K562 (cell line): ENCODE measurements at regions not wholly inside any gene's neighbourhood (a gene's known extent, or its start where the extent isn't known, plus 50 kb on each side); places are given as distances from the start of the nearest gene placed in this dataset.
A peak's percentile ranks its signal among the peaks of the same experiment; 100 is the strongest.

ENCODE experiments used
- CCNT2 ChIP-seq: IDR thresholded peaks from 2 replicates; pipeline ENCODE4 v1.6.1; 2011; ENCODE audit warnings: borderline replicate concordance, low read depth, mild to moderate bottlenecking, moderate library complexity, mixed read lengths, low read length; ENCODE audit not compliant: insufficient read length; ENCODE audit errors: extremely low read depth
- CREM ChIP-seq: IDR thresholded peaks from 2 replicates; pipeline ENCODE4 v1.6.1; 2014; ENCODE audit warnings: antibody characterized with exemption, low read depth
- FOXA3 ChIP-seq, 2 experiments: fragments of 450-650 bp in 1 of 2; sonication (generic) in 1 of 2; formaldehyde crosslinking; IDR thresholded peaks in 1 of 2; conservative IDR thresholded peaks in 1 of 2; 2 replicates each; pipeline versions ENCODE4 v1.4.0 to v1.8.0; 2020 to 2022; ENCODE audit warnings: mild to moderate bottlenecking in 2 of 2, missing genetic modification reagents in 1 of 2
- FOXJ2 ChIP-seq: fragments of 200-800 bp; sonication (Bioruptor generic); IDR thresholded peaks from 2 replicates; pipeline ENCODE4 v1.6.1; 2016; ENCODE audit warnings: missing genetic modification characterization, missing compliant biosample characterization
- FOXM1 ChIP-seq, 2 experiments: fragments of 450-650 bp in 1 of 2; sonication (generic) in 1 of 2; formaldehyde crosslinking in 1 of 2; IDR thresholded peaks; 2 replicates each; pipeline versions ENCODE4 v1.6.1 to v1.9.0; 2017 to 2022; ENCODE audit warnings: low read depth in 2 of 2, mild to moderate bottlenecking in 2 of 2, missing genetic modification reagents in 1 of 2, moderate library complexity in 1 of 2
- KDM1A ChIP-seq, 2 experiments: fragments of 450-650 bp; IDR thresholded peaks; 2 replicates each; pipeline ENCODE4 v1.6.1; 2016; ENCODE audit warnings: mild to moderate bottlenecking in 2 of 2
- KDM4B ChIP-seq, 2 experiments: fragments of 450-650 bp in 1 of 2; sonication (generic) in 1 of 2; IDR thresholded peaks; 2 replicates each; pipeline ENCODE4 v1.6.1; 2016 to 2017; ENCODE audit warnings: borderline replicate concordance in 2 of 2, antibody characterized with exemption in 1 of 2, low read depth in 1 of 2, mild to moderate bottlenecking in 1 of 2
- LEF1 ChIP-seq: fragments of 450-650 bp; IDR thresholded peaks from 2 replicates; pipeline ENCODE4 v1.6.1; 2016; ENCODE audit warnings: mild to moderate bottlenecking
- MYBL2 ChIP-seq, 2 experiments: fragments of 450-650 bp in 1 of 2; sonication (generic) in 1 of 2; formaldehyde crosslinking in 1 of 2; IDR thresholded peaks; 2 replicates each; pipeline versions ENCODE4 v1.6.1 to v1.8.1; 2017 to 2022; ENCODE audit warnings: borderline replicate concordance in 1 of 2, inconsistent platforms in 1 of 2, low read depth in 1 of 2, mild to moderate bottlenecking in 1 of 2, missing genetic modification reagents in 1 of 2, moderate library complexity in 1 of 2
- NCOA2 ChIP-seq, 2 experiments: fragments of 450-650 bp; IDR thresholded peaks; 2 replicates each; pipeline ENCODE4 v1.6.1; 2018; ENCODE audit warnings: mild to moderate bottlenecking in 2 of 2, moderate library complexity in 1 of 2; ENCODE audit not compliant: partially characterized antibody in 2 of 2
- NR1H2 ChIP-seq: sonication (generic); formaldehyde crosslinking; IDR thresholded peaks from 2 replicates; pipeline ENCODE4 v1.4.0; 2020; ENCODE audit warnings: mild to moderate bottlenecking, missing genetic modification reagents
- RAD21 ChIP-seq, 2 experiments: fragments of 250-450 bp in 1 of 2; fragments of 450-650 bp in 1 of 2; sonication (Bioruptor Pico) in 1 of 2; formaldehyde crosslinking in 1 of 2; IDR thresholded peaks in 1 of 2; conservative IDR thresholded peaks in 1 of 2; 2 replicates each; pipeline versions ENCODE4 v1.4.0 to v1.8.0; 2020 to 2022; ENCODE audit warnings: mild to moderate bottlenecking in 2 of 2, moderate library complexity in 1 of 2
- RBM34 ChIP-seq: fragments of 200-400 bp; formaldehyde crosslinking; IDR thresholded peaks from 2 replicates; pipeline ENCODE4 v1.6.1; 2018; ENCODE audit warnings: low read length, borderline replicate concordance; ENCODE audit not compliant: insufficient read depth
- RFX1 ChIP-seq: fragments of 450-650 bp; IDR thresholded peaks from 2 replicates; pipeline ENCODE4 v1.6.1; 2016; ENCODE audit warnings: mild to moderate bottlenecking, moderate library complexity
- SOX6 ChIP-seq: fragments of 450-650 bp; IDR thresholded peaks from 2 replicates; pipeline ENCODE4 v1.6.1; 2014; ENCODE audit warnings: mild to moderate bottlenecking
- STAT5B ChIP-seq: fragments of 250-450 bp; sonication (Bioruptor Pico); IDR thresholded peaks from 2 replicates; pipeline ENCODE4 v1.8.0; 2021; ENCODE audit warnings: mild to moderate bottlenecking, inconsistent platforms
- TAL1 ChIP-seq: fragments of 450-650 bp; IDR thresholded peaks from 2 replicates; pipeline ENCODE4 v1.6.1; 2016; ENCODE audit warnings: mild to moderate bottlenecking
- ZC3H8 ChIP-seq: fragments of 450-650 bp; IDR thresholded peaks from 2 replicates; pipeline ENCODE4 v1.6.1; 2017
- ZNF584 ChIP-seq: fragments of 200-800 bp; sonication (Bioruptor generic); IDR thresholded peaks from 2 replicates; pipeline ENCODE4 v1.6.1; 2016; ENCODE audit warnings: low read depth, mild to moderate bottlenecking, missing genetic modification characterization, missing compliant biosample characterization
- ZNF589 ChIP-seq: fragments of 200-800 bp; sonication (Bioruptor generic); IDR thresholded peaks from 2 replicates; pipeline ENCODE4 v1.6.1; 2016; ENCODE audit warnings: low read depth, missing genetic modification characterization, missing compliant biosample characterization
- ZNF644 ChIP-seq: fragments of 200-800 bp; sonication (Bioruptor generic); IDR thresholded peaks from 2 replicates; pipeline ENCODE4 v1.6.1; 2016; ENCODE audit warnings: low read depth, missing genetic modification characterization, missing compliant biosample characterization
- ZNF76 ChIP-seq: fragments of 250-450 bp; sonication (Bioruptor Pico); IDR thresholded peaks from 2 replicates; pipeline ENCODE4 v1.4.0; 2020; ENCODE audit warnings: mild to moderate bottlenecking, moderate library complexity, borderline replicate concordance
- TF ChIP-seq, protein P1 (sequence below): sonication (generic); formaldehyde crosslinking; IDR thresholded peaks from 2 replicates; pipeline ENCODE4 v1.8.1; 2023; ENCODE audit warnings: mild to moderate bottlenecking, missing genetic modification reagents
- TF ChIP-seq, protein P2 (sequence below): fragments of 450-650 bp; IDR thresholded peaks from 2 replicates; pipeline ENCODE4 v1.6.1; 2016
- TF ChIP-seq, protein P3 (sequence below): fragments of 250-450 bp; sonication (Bioruptor Pico); IDR thresholded peaks from 2 replicates; pipeline ENCODE4 v1.4.0; 2020

DNA sequence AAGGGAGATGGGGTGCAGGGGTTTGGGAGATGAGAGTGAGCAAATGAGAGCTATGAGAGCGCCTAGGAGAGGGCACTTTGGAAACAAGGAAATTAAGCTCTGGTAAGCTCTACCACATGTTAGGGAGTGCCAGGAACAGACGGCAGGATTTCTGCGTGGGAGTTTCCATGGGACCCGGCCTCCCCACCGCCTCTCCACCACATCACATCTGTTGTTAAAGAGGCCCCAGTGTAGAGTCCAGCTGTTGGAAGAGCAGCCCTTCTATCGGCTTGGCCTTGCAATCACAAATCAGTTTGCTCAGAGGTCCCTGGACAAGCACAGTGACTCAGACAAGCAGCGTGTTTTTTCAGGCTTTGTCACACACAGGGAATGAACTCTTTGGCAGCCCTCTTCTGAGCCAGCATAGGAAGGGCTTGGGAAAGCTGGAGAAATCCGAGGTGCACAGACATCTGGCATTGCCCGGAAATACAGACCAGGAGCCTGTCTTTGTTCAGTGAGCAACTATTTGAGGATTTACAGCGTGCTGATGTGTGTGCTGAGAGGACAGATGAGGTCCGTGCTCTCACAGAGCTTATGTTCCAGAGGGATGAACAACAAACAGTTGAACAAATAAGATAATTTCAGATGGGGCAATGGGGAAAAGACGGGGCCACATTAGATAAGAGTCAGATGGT, 370.6 kb upstream of the PROK2 start (continued):
- TF ChIP-seq TAL1 (peak; percentile 63), KDM1A (IDR thresholded peaks at IDR 0.05) (peak in 1 of 2 experiments; percentile 29; a peak in 1 of 4 replicates), MYBL2 (IDR thresholded peaks at IDR 0.05; ENCODE audit: low read depth) (no peak), MYBL2 (CRISPR knock-in tag; IDR thresholded peaks at IDR 0.05; ENCODE audit: borderline replicate concordance) (no peak), NR1H2 (no peak), ZNF644 (peak; percentile 66; the same call in 1 of the 2 replicates), KDM4B (IDR thresholded peaks at IDR 0.05; ENCODE audit: borderline replicate concordance in 2 of 2, low read depth in 1 of 2) (0 out of 4 replicates have a peak, but pooled peaks of 1 of the 2 experiments have one; percentile 28), CREM (peak; percentile 28; the same call in 1 of the 2 replicates), ZC3H8 (no peak), ZNF589 (CRISPR knock-in tag) (peak; percentile 64; the same call in 1 of the 2 replicates), RBM34 (no peak), RAD21 (CRISPR knock-in tag; conservative IDR thresholded peaks at IDR 0.05 in 1 of 2, IDR thresholded peaks at IDR 0.05 in 1 of 2) (peak in 1 of 2 experiments; percentile 5; a peak in 2 of 4 replicates), RFX1 (0 out of 2 replicates have a peak, but pooled peaks have one; percentile 21), NCOA2 (IDR thresholded peaks at IDR 0.05; ENCODE audit: partially characterized antibody in 2 of 2) (no peak), STAT5B (CRISPR knock-in tag) (no peak), CCNT2 (no peak), ZNF584 (no peak), LEF1 (0 out of 2 replicates have a peak, but pooled peaks have one; percentile 22), FOXJ2 (tag) (no peak), FOXA3 (CRISPR knock-in tag; conservative IDR thresholded peaks at IDR 0.05 in 1 of 2, IDR thresholded peaks at IDR 0.05 in 1 of 2) (peak; percentile 86 to 95), FOXM1 (IDR thresholded peaks at IDR 0.05; ENCODE audit: low read depth) (no peak), FOXM1 (CRISPR knock-in tag; IDR thresholded peaks at IDR 0.05; ENCODE audit: low read depth) (no peak), SOX6 (peak; percentile 44; the same call in 1 of the 2 replicates), ZNF76 (CRISPR knock-in tag) (0 out of 2 replicates have a peak, but pooled peaks have one; percentile 72)
- TF ChIP-seq, protein P1, sequence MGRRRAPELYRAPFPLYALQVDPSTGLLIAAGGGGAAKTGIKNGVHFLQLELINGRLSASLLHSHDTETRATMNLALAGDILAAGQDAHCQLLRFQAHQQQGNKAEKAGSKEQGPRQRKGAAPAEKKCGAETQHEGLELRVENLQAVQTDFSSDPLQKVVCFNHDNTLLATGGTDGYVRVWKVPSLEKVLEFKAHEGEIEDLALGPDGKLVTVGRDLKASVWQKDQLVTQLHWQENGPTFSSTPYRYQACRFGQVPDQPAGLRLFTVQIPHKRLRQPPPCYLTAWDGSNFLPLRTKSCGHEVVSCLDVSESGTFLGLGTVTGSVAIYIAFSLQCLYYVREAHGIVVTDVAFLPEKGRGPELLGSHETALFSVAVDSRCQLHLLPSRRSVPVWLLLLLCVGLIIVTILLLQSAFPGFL (CRISPR knock-in tag): no peak
- TF ChIP-seq, protein P2, sequence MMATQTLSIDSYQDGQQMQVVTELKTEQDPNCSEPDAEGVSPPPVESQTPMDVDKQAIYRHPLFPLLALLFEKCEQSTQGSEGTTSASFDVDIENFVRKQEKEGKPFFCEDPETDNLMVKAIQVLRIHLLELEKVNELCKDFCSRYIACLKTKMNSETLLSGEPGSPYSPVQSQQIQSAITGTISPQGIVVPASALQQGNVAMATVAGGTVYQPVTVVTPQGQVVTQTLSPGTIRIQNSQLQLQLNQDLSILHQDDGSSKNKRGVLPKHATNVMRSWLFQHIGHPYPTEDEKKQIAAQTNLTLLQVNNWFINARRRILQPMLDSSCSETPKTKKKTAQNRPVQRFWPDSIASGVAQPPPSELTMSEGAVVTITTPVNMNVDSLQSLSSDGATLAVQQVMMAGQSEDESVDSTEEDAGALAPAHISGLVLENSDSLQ: peak; percentile 37; the same call in 1 of the 2 replicates
- TF ChIP-seq, protein P3, sequence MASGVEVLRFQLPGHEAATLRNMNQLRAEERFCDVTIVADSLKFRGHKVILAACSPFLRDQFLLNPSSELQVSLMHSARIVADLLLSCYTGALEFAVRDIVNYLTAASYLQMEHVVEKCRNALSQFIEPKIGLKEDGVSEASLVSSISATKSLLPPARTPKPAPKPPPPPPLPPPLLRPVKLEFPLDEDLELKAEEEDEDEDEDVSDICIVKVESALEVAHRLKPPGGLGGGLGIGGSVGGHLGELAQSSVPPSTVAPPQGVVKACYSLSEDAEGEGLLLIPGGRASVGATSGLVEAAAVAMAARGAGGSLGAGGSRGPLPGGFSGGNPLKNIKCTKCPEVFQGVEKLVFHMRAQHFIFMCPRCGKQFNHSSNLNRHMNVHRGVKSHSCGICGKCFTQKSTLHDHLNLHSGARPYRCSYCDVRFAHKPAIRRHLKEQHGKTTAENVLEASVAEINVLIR (CRISPR knock-in tag): peak; percentile 17; the same call in 1 of the 2 replicates
